H9 (cell line): ENCODE measurements at regions not wholly inside any gene's neighbourhood (a gene's known extent, or its start where the extent isn't known, plus 50 kb on each side); places are given as distances from the start of the nearest gene placed in this dataset.

Source experiments
- DNase-seq: peaks from one replicate; pipeline ENCODE4 v3.0.0-alpha.2; 2017
- H2AFZ ChIP-seq: one replicate; pipeline ENCODE4 v1.6.1; 2013; ENCODE audit warnings: mild to moderate bottlenecking, low read length, control low read depth, moderate library complexity
- H2AK5ac ChIP-seq: 2 replicates; pipeline ENCODE4 v1.6.1; 2013; ENCODE audit warnings: low read length, control low read depth, mixed read lengths; ENCODE audit not compliant: insufficient read length
- H2BK120ac ChIP-seq: one replicate; pipeline ENCODE4 v1.6.1; 2013; ENCODE audit warnings: low read depth, mild to moderate bottlenecking, low read length, control low read depth, inconsistent platforms; ENCODE audit not compliant: poor library complexity, severe bottlenecking
- H2BK12ac ChIP-seq: 2 replicates; pipeline ENCODE4 v1.6.1; 2013; ENCODE audit warnings: low read length, control low read depth, mixed read lengths, low read depth; ENCODE audit not compliant: insufficient read length
- H2BK15ac ChIP-seq: 2 replicates; pipeline ENCODE4 v1.6.1; 2013; ENCODE audit warnings: low read depth, low read length, control low read depth
- H2BK20ac ChIP-seq: one replicate; pipeline ENCODE4 v1.6.1; 2013; ENCODE audit warnings: low read depth, mild to moderate bottlenecking, low read length, control low read depth, inconsistent platforms; ENCODE audit not compliant: poor library complexity, severe bottlenecking
- H2BK5ac ChIP-seq: 2 replicates; pipeline ENCODE4 v1.6.1; 2013; ENCODE audit warnings: low read length, control low read depth, mixed read lengths; ENCODE audit not compliant: insufficient read length
- H3K14ac ChIP-seq: 2 replicates; pipeline ENCODE4 v1.6.1; 2013; ENCODE audit warnings: low read length, control low read depth; ENCODE audit not compliant: insufficient read depth
- H3K18ac ChIP-seq: 2 replicates; pipeline ENCODE4 v1.6.1; 2013; ENCODE audit warnings: low read depth, mild to moderate bottlenecking, mixed read lengths, low read length, control low read depth; ENCODE audit not compliant: insufficient read length
- H3K23ac ChIP-seq: 2 replicates; pipeline ENCODE4 v1.6.1; 2013; ENCODE audit warnings: low read length, control low read depth, mixed read lengths, low read depth; ENCODE audit not compliant: insufficient read length
- H3K23me2 ChIP-seq: 2 replicates; pipeline ENCODE4 v1.6.1; 2013; ENCODE audit warnings: low read depth, mild to moderate bottlenecking, mixed read lengths, low read length, control low read depth; ENCODE audit not compliant: insufficient read length, poor library complexity, severe bottlenecking
- H3K27ac ChIP-seq: 2 replicates; pipeline ENCODE4 v1.5.1; 2013; ENCODE audit warnings: low read length, control low read depth, mixed read lengths, low read depth; ENCODE audit not compliant: insufficient read length
- H3K27me3 ChIP-seq: 2 replicates; pipeline ENCODE4 v1.6.1; 2013; ENCODE audit warnings: low read length, control low read depth, inconsistent platforms; ENCODE audit not compliant: insufficient read depth
- H3K4ac ChIP-seq: 2 replicates; pipeline ENCODE4 v1.6.1; 2013; ENCODE audit warnings: low read depth, mild to moderate bottlenecking, control low read depth, inconsistent platforms, low read length, moderate library complexity
- H3K4me1 ChIP-seq: 2 replicates; pipeline ENCODE4 v1.6.1; 2013; ENCODE audit warnings: low read length, control low read depth, inconsistent platforms; ENCODE audit not compliant: insufficient read depth
- H3K4me2 ChIP-seq: 2 replicates; pipeline ENCODE4 v1.6.1; 2013; ENCODE audit warnings: low read length, control low read depth, mixed read lengths; ENCODE audit not compliant: insufficient read length, insufficient read depth
- H3K56ac ChIP-seq: 2 replicates; pipeline ENCODE4 v1.6.1; 2013; ENCODE audit warnings: low read depth, mild to moderate bottlenecking, mixed read lengths, low read length, control low read depth; ENCODE audit not compliant: insufficient read length
- H3K79me1 ChIP-seq: 2 replicates; pipeline ENCODE4 v1.6.1; 2013; ENCODE audit warnings: low read depth, mild to moderate bottlenecking, moderate library complexity, low read length, control low read depth, inconsistent platforms; ENCODE audit not compliant: insufficient read depth, poor library complexity, severe bottlenecking
- H3K79me2 ChIP-seq: 2 replicates; pipeline ENCODE4 v1.6.1; 2013; ENCODE audit warnings: low read length, control low read depth, inconsistent platforms; ENCODE audit not compliant: insufficient read depth
- H3K9ac ChIP-seq: 2 replicates; pipeline ENCODE4 v1.6.1; 2013; ENCODE audit warnings: low read length, control low read depth, mixed read lengths; ENCODE audit not compliant: insufficient read length; ENCODE audit errors: extremely low read depth
- H3K9me3 ChIP-seq: one replicate; pipeline ENCODE4 v1.6.1; 2013; ENCODE audit warnings: low read depth, low read length, inconsistent platforms; ENCODE audit not compliant: control insufficient read depth
- H3T11ph ChIP-seq: one replicate; pipeline ENCODE4 v1.6.1; 2013; ENCODE audit warnings: mild to moderate bottlenecking, low read length, control low read depth, inconsistent platforms
- H4K20me1 ChIP-seq: one replicate; pipeline ENCODE4 v1.6.1; 2013; ENCODE audit not compliant: control insufficient read depth, insufficient read length, insufficient read depth
- H4K5ac ChIP-seq: 2 replicates; pipeline ENCODE4 v1.6.1; 2013; ENCODE audit warnings: low read depth, mild to moderate bottlenecking, mixed read lengths, low read length, control low read depth; ENCODE audit not compliant: insufficient read length
- H4K8ac ChIP-seq: replicated peaks from 2 replicates; pipeline ENCODE4 v1.6.1; 2013; ENCODE audit warnings: low read length, control low read depth, mixed read lengths, low read depth; ENCODE audit not compliant: insufficient read length
- H4K91ac ChIP-seq: 2 replicates; pipeline ENCODE4 v1.6.1; 2013; ENCODE audit warnings: low read depth, mild to moderate bottlenecking, moderate library complexity, mixed read lengths, low read length, control low read depth; ENCODE audit not compliant: insufficient read length
- H3K27ac Mint-ChIP-seq, 3 experiments: 2 replicates in 2 of 3; 3 replicates in 1 of 3; pipeline ENCODE4 v1.8.0; 2020 to 2021; ENCODE audit warnings: mixed read lengths in 3 of 3, mild to moderate bottlenecking in 1 of 3, moderate library complexity in 1 of 3
- H3K27me3 Mint-ChIP-seq: 2 replicates; pipeline ENCODE4 v1.8.0; 2021; ENCODE audit warnings: low read depth, mild to moderate bottlenecking, moderate library complexity, mixed read lengths
- H3K36me3 Mint-ChIP-seq, 3 experiments: 2 replicates in 2 of 3; 3 replicates in 1 of 3; pipeline ENCODE4 v1.8.0; 2020 to 2021; ENCODE audit warnings: low read depth in 3 of 3, mixed read lengths in 3 of 3; ENCODE audit not compliant: insufficient read depth in 1 of 3
- H3K4me1 Mint-ChIP-seq, 2 experiments: 2 replicates each; pipeline ENCODE4 v1.8.0; 2020; ENCODE audit warnings: mixed read lengths in 2 of 2
- H3K4me3 Mint-ChIP-seq, 2 experiments: 2 replicates in 1 of 2; 3 replicates in 1 of 2; pipeline ENCODE4 v1.8.0; 2020 to 2021; ENCODE audit warnings: mild to moderate bottlenecking in 2 of 2, mixed read lengths in 2 of 2, moderate library complexity in 1 of 2
- H3K9me3 Mint-ChIP-seq, 2 experiments: 2 replicates in 1 of 2; 3 replicates in 1 of 2; pipeline ENCODE4 v1.8.0; 2020; ENCODE audit warnings: mild to moderate bottlenecking in 2 of 2, mixed read lengths in 2 of 2, moderate library complexity in 1 of 2
- WGBS: extraction: QIAGEN DNeasy Blood & Tissue Kit; methylation state at CpG from one replicate; pipeline ENCODE4 v1.1.7; 2013; ENCODE audit warnings: missing lambda C conversion rate, low lambda C conversion rate, mixed read lengths; ENCODE audit not compliant: insufficient read length; ENCODE audit errors: extremely low coverage; 5-methylcytosine and 5-hydroxymethylcytosine counted together
- TF ChIP-seq, protein P1 (sequence below): fragments of 200-600 bp; sonication (generic); conservative IDR thresholded peaks from 3 replicates; pipeline ENCODE4 v1.8.0; 2021; ENCODE audit warnings: antibody characterized with exemption, mild to moderate bottlenecking

DNA sequence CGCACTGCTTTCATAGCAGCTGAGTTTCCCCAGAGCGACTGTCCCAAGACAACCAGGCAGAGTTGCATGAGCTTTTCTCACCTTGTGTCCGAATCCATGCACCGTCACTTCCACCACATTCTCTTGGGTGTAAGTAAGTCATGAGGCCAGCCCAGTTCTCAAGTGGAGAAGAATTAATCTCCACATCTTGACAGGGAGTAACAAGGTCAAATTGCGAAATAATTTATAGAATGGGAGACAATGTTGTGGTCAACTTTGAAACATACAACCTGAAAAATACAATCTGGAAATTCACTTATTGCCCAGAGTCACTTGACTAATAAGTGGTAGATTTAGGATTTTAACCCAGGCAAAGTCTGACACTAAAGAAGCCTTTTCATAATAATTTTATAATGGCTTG is 123.7 kb downstream of the UFM1 start:
- Histone ChIP-seq H3K23me2 (no peaks in the 10 kb centered on the region), H2AK5ac (no peak overlapping the region), H3K4me2 (no peak overlapping the region), H3K79me2 (no peaks in the 10 kb centered on the region), H4K8ac (no peak overlapping the region), H3K4me1 (no peaks in the 10 kb centered on the region), H3K18ac (no peak overlapping the region), H3K79me1 (no peaks in the 10 kb centered on the region), H2BK15ac (no peak overlapping the region), H3K27ac (no peak overlapping the region), H2BK120ac (no peak overlapping the region), H2BK5ac (no peak overlapping the region), H4K91ac (no peak overlapping the region), H2AFZ (no peak overlapping the region), H2BK12ac (no peak overlapping the region), H3K4ac (no peak overlapping the region), H4K20me1 (no peaks in the 10 kb centered on the region), H2BK20ac (no peak overlapping the region), H3K23ac (no peak overlapping the region), H3K14ac (no peak overlapping the region), H3K9ac (no peak overlapping the region), H3K9me3 (no peaks in the 10 kb centered on the region), H3T11ph (no peak overlapping the region), H3K27me3 (no peaks in the 10 kb centered on the region), H3K56ac (no peak overlapping the region), H4K5ac (no peak overlapping the region)
- no peaks in the 10 kb centered on the region for H3K4me1 Mint-ChIP-seq
- H3K4me3 Mint-ChIP-seq = no peak overlapping the region
- no CpG with 5 or more reads among the region's 5 CpGs for WGBS
- H3K27me3 Mint-ChIP-seq = no peaks in the 10 kb centered on the region
- 0 out of 5 replicates have a peak, but pooled peaks cover 0 to 3% of the 10 kb centered on the region in 2 experiments for H3K9me3 Mint-ChIP-seq
- H3K36me3 Mint-ChIP-seq = no peaks in the 10 kb centered on the region; a peak in 1 of 7 replicates
- no peak for DNase-seq
- H3K27ac Mint-ChIP-seq = no peak overlapping the region
- TF ChIP-seq, protein P1, sequence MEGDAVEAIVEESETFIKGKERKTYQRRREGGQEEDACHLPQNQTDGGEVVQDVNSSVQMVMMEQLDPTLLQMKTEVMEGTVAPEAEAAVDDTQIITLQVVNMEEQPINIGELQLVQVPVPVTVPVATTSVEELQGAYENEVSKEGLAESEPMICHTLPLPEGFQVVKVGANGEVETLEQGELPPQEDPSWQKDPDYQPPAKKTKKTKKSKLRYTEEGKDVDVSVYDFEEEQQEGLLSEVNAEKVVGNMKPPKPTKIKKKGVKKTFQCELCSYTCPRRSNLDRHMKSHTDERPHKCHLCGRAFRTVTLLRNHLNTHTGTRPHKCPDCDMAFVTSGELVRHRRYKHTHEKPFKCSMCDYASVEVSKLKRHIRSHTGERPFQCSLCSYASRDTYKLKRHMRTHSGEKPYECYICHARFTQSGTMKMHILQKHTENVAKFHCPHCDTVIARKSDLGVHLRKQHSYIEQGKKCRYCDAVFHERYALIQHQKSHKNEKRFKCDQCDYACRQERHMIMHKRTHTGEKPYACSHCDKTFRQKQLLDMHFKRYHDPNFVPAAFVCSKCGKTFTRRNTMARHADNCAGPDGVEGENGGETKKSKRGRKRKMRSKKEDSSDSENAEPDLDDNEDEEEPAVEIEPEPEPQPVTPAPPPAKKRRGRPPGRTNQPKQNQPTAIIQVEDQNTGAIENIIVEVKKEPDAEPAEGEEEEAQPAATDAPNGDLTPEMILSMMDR = no peak
